ENCODE measurements at regions not wholly inside any gene's neighbourhood (a gene's known extent, or its start where the extent isn't known, plus 50 kb on each side); places are given as distances from the start of the nearest gene placed in this dataset.

GRCh38 chr1:234726359-234726943 lies 116.5 kb upstream of the IRF2BP2 start:
- DNase-seq (ENCODE audit: low read depth), result peak; percentile 13

GRCh38 chr1:234725177-234726132 lies 115.5 kb upstream of the IRF2BP2 start:
- no peak for DNase-seq (ENCODE audit: low read depth)

- DNase-seq (ENCODE audit: low read depth), result no peak
These were observed 114.7 kb upstream of the IRF2BP2 start for GRCh38 chr1:234724516-234725176.

GRCh38 chr1:234722904-234723720 lies 113.1 kb upstream of the IRF2BP2 start:
- DNase-seq (ENCODE audit: low read depth), result peak; percentile 77

- DNase-seq (ENCODE audit: low read depth), result no peak
These were observed 112.3 kb upstream of the IRF2BP2 start for GRCh38 chr1:234722270-234722704.

- peak; percentile 71 for DNase-seq (ENCODE audit: low read depth)
These were observed 111.7 kb upstream of the IRF2BP2 start for GRCh38 chr1:234721476-234722269.

- DNase-seq (ENCODE audit: low read depth), result no peak
These were observed 110.9 kb upstream of the IRF2BP2 start for GRCh38 chr1:234720709-234721441.

- no peak for DNase-seq (ENCODE audit: low read depth)
These were observed 109.7 kb upstream of the IRF2BP2 start for GRCh38 chr1:234719454-234720251.

- DNase-seq (ENCODE audit: low read depth), result no peak
These were observed 108.8 kb upstream of the IRF2BP2 start for GRCh38 chr1:234718496-234719453.

- DNase-seq (ENCODE audit: low read depth), result no peak
These were observed 107.0 kb upstream of the IRF2BP2 start for GRCh38 chr1:234716908-234717375.

GRCh38 chr1:234715252-234716014 lies 105.5 kb upstream of the IRF2BP2 start:
- DNase-seq (ENCODE audit: low read depth), result no peak

GRCh38 chr1:234713859-234714258 lies 103.9 kb upstream of the IRF2BP2 start:
- no peak for DNase-seq (ENCODE audit: low read depth)

GRCh38 chr1:234713440-234713839 lies 103.5 kb upstream of the IRF2BP2 start:
- no peak for DNase-seq (ENCODE audit: low read depth)

- no peak for DNase-seq (ENCODE audit: low read depth)
These were observed 102.9 kb upstream of the IRF2BP2 start for GRCh38 chr1:234712891-234713305.

GRCh38 chr1:234710936-234711724 lies 101.2 kb upstream of the IRF2BP2 start:
- DNase-seq (ENCODE audit: low read depth), result no peak

- no peak for DNase-seq (ENCODE audit: low read depth)
These were observed 100.4 kb upstream of the IRF2BP2 start for GRCh38 chr1:234710381-234710780.
